Trophoblast cell (in vitro differentiated cells and primary cell): ENCODE measurements at regions not wholly inside any gene's neighbourhood (a gene's known extent, or its start where the extent isn't known, plus 50 kb on each side); places are given as distances from the start of the nearest gene placed in this dataset.

Experiments
- DNase-seq, 2 donors: peaks; one replicate each; pipeline ENCODE4 v3.0.0-alpha.2; 2016
- H2AFZ ChIP-seq: 2 replicates; pipeline ENCODE4 v1.6.1; 2013; ENCODE audit warnings: low read length, moderate library complexity, mild to moderate bottlenecking; ENCODE audit not compliant: insufficient read depth, poor library complexity
- H2AK5ac ChIP-seq: 2 replicates; pipeline ENCODE4 v1.6.1; 2013; ENCODE audit warnings: mild to moderate bottlenecking, low read length
- H2BK120ac ChIP-seq: 2 replicates; pipeline ENCODE4 v1.6.1; 2013; ENCODE audit warnings: low read length, mild to moderate bottlenecking, moderate library complexity; ENCODE audit not compliant: insufficient read depth, poor library complexity
- H2BK12ac ChIP-seq: 2 replicates; pipeline ENCODE4 v1.6.1; 2013; ENCODE audit warnings: mild to moderate bottlenecking, low read length, moderate library complexity
- H2BK5ac ChIP-seq: 2 replicates; pipeline ENCODE4 v1.6.1; 2013; ENCODE audit warnings: low read length, low read depth, moderate library complexity, mild to moderate bottlenecking; ENCODE audit not compliant: poor library complexity
- H3K14ac ChIP-seq: 2 replicates; pipeline ENCODE4 v1.6.1; 2013; ENCODE audit warnings: mild to moderate bottlenecking, low read length
- H3K18ac ChIP-seq: 2 replicates; pipeline ENCODE4 v1.6.1; 2013; ENCODE audit warnings: mild to moderate bottlenecking, low read length
- H3K23ac ChIP-seq: 2 replicates; pipeline ENCODE4 v1.6.1; 2013; ENCODE audit warnings: low read length
- H3K27ac ChIP-seq: 2 replicates; pipeline ENCODE4 v1.5.1; 2013; ENCODE audit warnings: low read depth, mild to moderate bottlenecking, inconsistent platforms, low read length, moderate library complexity
- H3K27me3 ChIP-seq: 2 replicates; pipeline ENCODE4 v1.6.1; 2013; ENCODE audit warnings: inconsistent platforms, mild to moderate bottlenecking, low read length, moderate library complexity; ENCODE audit not compliant: insufficient read depth
- H3K36me3 ChIP-seq, 2 experiments: 1 replicate in 1 of 2; 2 replicates in 1 of 2; pipeline ENCODE4 v1.6.1; 2013; ENCODE audit warnings: low read length in 2 of 2, mild to moderate bottlenecking in 2 of 2, moderate library complexity in 1 of 2; ENCODE audit not compliant: insufficient read depth in 2 of 2, control insufficient read depth in 1 of 2
- H3K4ac ChIP-seq: 2 replicates; pipeline ENCODE4 v1.6.1; 2013; ENCODE audit warnings: low read depth, mild to moderate bottlenecking, low read length, moderate library complexity
- H3K4me1 ChIP-seq, 2 experiments: 1 replicate in 1 of 2; 2 replicates in 1 of 2; pipeline ENCODE4 v1.6.1; 2013; ENCODE audit warnings: low read length in 2 of 2, mild to moderate bottlenecking in 2 of 2, moderate library complexity in 1 of 2; ENCODE audit not compliant: insufficient read depth in 2 of 2, control insufficient read depth in 1 of 2
- H3K4me2 ChIP-seq: 2 replicates; pipeline ENCODE4 v1.6.1; 2013; ENCODE audit warnings: inconsistent platforms, mild to moderate bottlenecking, low read length, moderate library complexity
- H3K4me3 ChIP-seq: 2 replicates; pipeline ENCODE4 v1.5.1; 2013; ENCODE audit warnings: mild to moderate bottlenecking, low read depth, low read length, inconsistent platforms
- H3K79me1 ChIP-seq: one replicate; pipeline ENCODE4 v1.6.1; 2013; ENCODE audit warnings: low read length
- H3K79me2 ChIP-seq: 2 replicates; pipeline ENCODE4 v1.6.1; 2013; ENCODE audit warnings: low read length, mild to moderate bottlenecking; ENCODE audit not compliant: control insufficient read depth, insufficient read depth, poor library complexity
- H3K9ac ChIP-seq: 2 replicates; pipeline ENCODE4 v1.6.1; 2013; ENCODE audit warnings: mild to moderate bottlenecking, low read length
- H3K9me3 ChIP-seq: 2 replicates; pipeline ENCODE4 v1.6.1; 2013; ENCODE audit warnings: low read depth, mild to moderate bottlenecking, control low read depth, inconsistent platforms, low read length; ENCODE audit not compliant: insufficient read depth
- H4K12ac ChIP-seq: 2 replicates; pipeline ENCODE4 v1.6.1; 2013; ENCODE audit warnings: low read depth, mild to moderate bottlenecking, low read length, moderate library complexity
- H4K8ac ChIP-seq: 2 replicates; pipeline ENCODE4 v1.6.1; 2013; ENCODE audit warnings: low read depth, mild to moderate bottlenecking, low read length, moderate library complexity
- H4K91ac ChIP-seq: one replicate; pipeline ENCODE4 v1.6.1; 2013; ENCODE audit warnings: low read depth, mild to moderate bottlenecking, low read length, moderate library complexity
- WGBS: extraction: QIAGEN DNeasy Blood & Tissue Kit; methylation state at CpG from one replicate; pipeline ENCODE4 v1.1.7; 2013; ENCODE audit warnings: missing lambda C conversion rate; ENCODE audit not compliant: insufficient read length, insufficient coverage; ENCODE audit errors: extremely low coverage; 5-methylcytosine and 5-hydroxymethylcytosine counted together

DNA sequence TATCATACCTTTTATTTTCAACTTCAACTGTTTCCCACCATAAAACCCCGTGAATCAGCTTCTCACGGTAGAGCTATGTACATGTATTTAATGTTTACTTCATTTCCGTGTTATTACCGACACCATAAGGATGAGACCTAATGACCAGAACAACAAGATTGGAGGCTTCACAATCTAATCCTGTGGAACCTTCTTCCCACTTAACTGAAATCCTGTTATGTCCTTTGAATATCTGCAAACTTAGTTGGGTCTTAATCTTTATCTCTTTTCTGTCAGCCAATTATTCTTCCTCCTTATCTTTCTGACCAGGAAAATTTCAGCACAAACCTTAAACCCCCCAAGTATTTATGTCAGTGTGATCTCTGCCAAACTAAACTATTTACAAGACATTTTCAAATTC, 214.4 kb downstream of the TMX3 start:
- H2AK5ac ChIP-seq = no peak overlapping the region

DNA sequence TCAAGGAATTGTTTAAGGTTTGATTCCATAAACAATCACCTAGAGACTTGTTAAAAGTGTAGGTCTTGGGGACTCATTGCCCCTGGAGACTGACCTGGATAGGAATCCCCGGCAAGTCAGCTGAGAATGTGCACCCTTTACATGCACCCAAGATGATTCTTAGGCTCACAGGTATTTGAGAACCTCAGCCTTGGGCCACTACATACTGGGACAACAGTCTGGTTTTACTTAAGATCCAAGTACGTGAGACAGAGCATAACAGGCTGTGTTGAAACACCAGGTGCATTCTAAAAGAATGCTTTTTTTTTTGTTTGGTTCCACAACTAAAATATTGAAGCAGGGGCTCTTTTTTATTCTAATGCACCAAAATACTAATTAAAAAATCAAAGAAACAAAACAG, 215.8 kb downstream of the TMX3 start:
- no peak overlapping the region for H2BK12ac ChIP-seq
- H4K91ac ChIP-seq = no peak overlapping the region
- H3K14ac ChIP-seq = no peak overlapping the region
- H3K9me3 ChIP-seq = no peaks in the 10 kb centered on the region
- no peak overlapping the region for H4K12ac ChIP-seq
- H3K4me1 ChIP-seq = no peaks in the 10 kb centered on the region
- WGBS = no CpG with 5 or more reads among the region's 2 CpGs
- no peak overlapping the region for H3K18ac ChIP-seq
- peak; percentile 73 to 79 for DNase-seq
- no peaks in the 10 kb centered on the region for H3K79me2 ChIP-seq
- H3K9ac ChIP-seq = no peak overlapping the region
- no peak overlapping the region for H3K4me3 ChIP-seq
- no peak overlapping the region for H2BK5ac ChIP-seq
- no peak overlapping the region for H4K8ac ChIP-seq
- H3K79me1 ChIP-seq = no peaks in the 10 kb centered on the region
- H3K27me3 ChIP-seq = no peaks in the 10 kb centered on the region
- H3K27ac ChIP-seq = no peak overlapping the region
- no peak overlapping the region for H2AK5ac ChIP-seq
- H2AFZ ChIP-seq = no peak overlapping the region
- no peaks in the 10 kb centered on the region for H3K36me3 ChIP-seq
- H3K4me2 ChIP-seq = no peak overlapping the region
- no peak overlapping the region for H3K23ac ChIP-seq
- no peak overlapping the region for H2BK120ac ChIP-seq
- H3K4ac ChIP-seq = no peak overlapping the region

More for the DNA sequence above, 214.4 kb downstream of the TMX3 start:
- WGBS = no CpG with 5 or more reads among the region's 4 CpGs
- no peaks in the 10 kb centered on the region for H3K79me1 ChIP-seq
- H3K36me3 ChIP-seq = no peaks in the 10 kb centered on the region
- no peak overlapping the region for H4K91ac ChIP-seq
- no peak overlapping the region for H3K23ac ChIP-seq
- H3K14ac ChIP-seq = no peak overlapping the region
- no peaks in the 10 kb centered on the region for H3K79me2 ChIP-seq
- H4K8ac ChIP-seq = no peak overlapping the region
- no peak overlapping the region for H2BK5ac ChIP-seq
- no peak for DNase-seq
- H3K4me2 ChIP-seq = no peak overlapping the region
- no peak overlapping the region for H3K4ac ChIP-seq
- no peaks in the 10 kb centered on the region for H3K4me1 ChIP-seq
- H3K9ac ChIP-seq = no peak overlapping the region
- H3K27ac ChIP-seq = no peak overlapping the region
- H3K27me3 ChIP-seq = no peaks in the 10 kb centered on the region
- no peak overlapping the region for H2BK120ac ChIP-seq
- no peak overlapping the region for H2AFZ ChIP-seq
- no peak overlapping the region for H2BK12ac ChIP-seq
- H3K4me3 ChIP-seq = no peak overlapping the region
- H3K18ac ChIP-seq = no peak overlapping the region
- no peaks in the 10 kb centered on the region for H3K9me3 ChIP-seq
- no peak overlapping the region for H4K12ac ChIP-seq

DNA sequence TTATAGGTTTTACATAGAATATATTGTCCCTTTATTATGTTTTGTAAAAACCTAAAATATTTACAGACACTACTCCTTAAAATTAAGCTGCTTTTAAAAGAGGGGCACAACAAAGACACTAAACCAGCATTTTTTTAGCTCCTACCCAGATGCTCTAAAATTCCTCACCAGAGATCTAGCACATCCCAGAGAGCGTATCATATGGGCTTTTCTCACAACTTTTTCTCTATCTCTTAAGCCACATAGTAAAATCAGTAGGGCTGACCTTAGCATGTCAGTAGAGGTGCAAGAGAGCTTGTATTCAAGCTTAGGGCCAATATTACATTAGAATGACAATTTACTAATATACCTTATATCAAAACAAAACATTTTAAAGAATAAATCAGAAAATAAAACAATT, 216.3 kb downstream of the TMX3 start:
- whole genome bisulfite sequencing = no CpG with 5 or more reads among the region's 1 CpG
- Histone ChIP-seq H4K91ac (no peak overlapping the region), H3K4ac (no peak overlapping the region), H3K79me2 (no peaks in the 10 kb centered on the region), H2AFZ (no peak overlapping the region), H3K18ac (no peak overlapping the region), H3K4me3 (no peak overlapping the region), H3K27me3 (no peaks in the 10 kb centered on the region), H3K4me2 (no peak overlapping the region), H3K9ac (no peak overlapping the region), H3K27ac (no peak overlapping the region), H3K23ac (no peak overlapping the region), H4K8ac (no peak overlapping the region), H3K79me1 (no peaks in the 10 kb centered on the region), H3K9me3 (no peaks in the 10 kb centered on the region), H4K12ac (no peak overlapping the region), H3K36me3 (no peaks in the 10 kb centered on the region), H3K14ac (no peak overlapping the region), H3K4me1 (no peaks in the 10 kb centered on the region), H2BK120ac (no peak overlapping the region), H2BK5ac (no peak overlapping the region), H2BK12ac (no peak overlapping the region), H2AK5ac (no peak overlapping the region)
- DNase-seq = peak in 1 of 2 donors; percentile 72

DNA sequence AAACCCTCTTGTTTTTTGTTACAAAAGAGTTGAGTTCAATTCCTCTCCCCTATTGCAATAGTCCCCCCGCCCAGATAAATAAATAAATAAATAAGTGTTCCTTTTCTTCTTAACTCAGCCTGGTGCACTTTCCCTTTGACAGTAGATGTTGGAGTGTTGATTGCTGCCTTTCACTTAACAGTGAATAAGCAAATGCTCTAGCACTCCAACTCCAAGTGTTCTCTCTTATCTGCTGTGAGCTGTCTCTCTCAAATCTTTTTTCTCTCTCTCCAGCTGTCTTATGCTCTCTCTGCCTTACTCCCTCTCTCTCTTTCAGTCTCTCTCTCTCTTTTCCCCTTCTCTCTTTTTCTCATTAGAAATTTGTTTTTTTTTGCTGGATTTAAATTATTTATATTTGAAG, 216.7 kb downstream of the TMX3 start:
- Histone ChIP-seq H3K79me2 (no peaks in the 10 kb centered on the region), H4K12ac (no peak overlapping the region)
- WGBS = no CpG with 5 or more reads among the region's 1 CpG

More for the DNA sequence above, 216.7 kb downstream of the TMX3 start:
- no peak overlapping the region for H3K18ac ChIP-seq
- H3K36me3 ChIP-seq = no peaks in the 10 kb centered on the region
- no peak overlapping the region for H2AK5ac ChIP-seq
- H2AFZ ChIP-seq = no peak overlapping the region
- H3K4me1 ChIP-seq = no peaks in the 10 kb centered on the region
- H2BK120ac ChIP-seq = no peak overlapping the region
- H3K27ac ChIP-seq = no peak overlapping the region
- no peak overlapping the region for H3K4me2 ChIP-seq
- no peaks in the 10 kb centered on the region for H3K79me1 ChIP-seq
- no peak overlapping the region for H2BK5ac ChIP-seq
- H3K4ac ChIP-seq = no peak overlapping the region
- no peak overlapping the region for H4K8ac ChIP-seq
- no peak overlapping the region for H4K91ac ChIP-seq
- H3K9me3 ChIP-seq = no peaks in the 10 kb centered on the region
- no peak overlapping the region for H2BK12ac ChIP-seq
- H3K9ac ChIP-seq = no peak overlapping the region
- H3K27me3 ChIP-seq = no peaks in the 10 kb centered on the region
- H3K4me3 ChIP-seq = no peak overlapping the region
- DNase-seq = peak in 1 of 2 donors; percentile 30
- H3K14ac ChIP-seq = no peak overlapping the region
- no peak overlapping the region for H3K23ac ChIP-seq
